ENCODE measurements at regions not wholly inside any gene's neighbourhood (a gene's known extent, or its start where the extent isn't known, plus 50 kb on each side); places are given as distances from the start of the nearest gene placed in this dataset.
"Not testable (repeated sequence)": the region's sequence is repeated elsewhere in the genome, so short reads cannot be mapped to it uniquely, and the experiment has no call there.

DNA sequence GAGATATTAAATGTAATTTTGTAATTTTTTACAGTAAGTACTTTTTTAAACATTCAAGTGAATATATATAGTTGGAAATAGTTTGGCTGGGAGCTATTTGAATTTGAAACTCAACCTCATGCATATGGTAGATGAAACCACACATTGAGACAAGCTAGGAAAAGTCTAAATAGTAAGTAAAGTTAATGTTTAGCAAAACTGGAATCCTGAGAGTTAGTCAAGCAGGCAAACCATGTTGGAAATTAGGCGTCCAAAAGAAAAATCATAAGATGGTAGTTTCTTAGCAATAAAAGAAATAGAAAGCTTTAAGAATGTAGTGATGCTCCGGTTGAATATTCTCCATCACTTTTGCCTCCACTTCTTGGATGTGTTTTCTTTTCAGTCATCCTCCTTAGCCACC, 657.1 kb upstream of the CDH10 start:
- TF ChIP-seq, protein P1, sequence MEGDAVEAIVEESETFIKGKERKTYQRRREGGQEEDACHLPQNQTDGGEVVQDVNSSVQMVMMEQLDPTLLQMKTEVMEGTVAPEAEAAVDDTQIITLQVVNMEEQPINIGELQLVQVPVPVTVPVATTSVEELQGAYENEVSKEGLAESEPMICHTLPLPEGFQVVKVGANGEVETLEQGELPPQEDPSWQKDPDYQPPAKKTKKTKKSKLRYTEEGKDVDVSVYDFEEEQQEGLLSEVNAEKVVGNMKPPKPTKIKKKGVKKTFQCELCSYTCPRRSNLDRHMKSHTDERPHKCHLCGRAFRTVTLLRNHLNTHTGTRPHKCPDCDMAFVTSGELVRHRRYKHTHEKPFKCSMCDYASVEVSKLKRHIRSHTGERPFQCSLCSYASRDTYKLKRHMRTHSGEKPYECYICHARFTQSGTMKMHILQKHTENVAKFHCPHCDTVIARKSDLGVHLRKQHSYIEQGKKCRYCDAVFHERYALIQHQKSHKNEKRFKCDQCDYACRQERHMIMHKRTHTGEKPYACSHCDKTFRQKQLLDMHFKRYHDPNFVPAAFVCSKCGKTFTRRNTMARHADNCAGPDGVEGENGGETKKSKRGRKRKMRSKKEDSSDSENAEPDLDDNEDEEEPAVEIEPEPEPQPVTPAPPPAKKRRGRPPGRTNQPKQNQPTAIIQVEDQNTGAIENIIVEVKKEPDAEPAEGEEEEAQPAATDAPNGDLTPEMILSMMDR (conservative IDR thresholded peaks at IDR 0.05; ENCODE audit: low read depth, low read length) = no peak
- H3K4me3 ChIP-seq (ENCODE audit: low read depth, low read length) = no peak overlapping the region
- no peak for DNase-seq (ENCODE audit: low read depth)

DNA sequence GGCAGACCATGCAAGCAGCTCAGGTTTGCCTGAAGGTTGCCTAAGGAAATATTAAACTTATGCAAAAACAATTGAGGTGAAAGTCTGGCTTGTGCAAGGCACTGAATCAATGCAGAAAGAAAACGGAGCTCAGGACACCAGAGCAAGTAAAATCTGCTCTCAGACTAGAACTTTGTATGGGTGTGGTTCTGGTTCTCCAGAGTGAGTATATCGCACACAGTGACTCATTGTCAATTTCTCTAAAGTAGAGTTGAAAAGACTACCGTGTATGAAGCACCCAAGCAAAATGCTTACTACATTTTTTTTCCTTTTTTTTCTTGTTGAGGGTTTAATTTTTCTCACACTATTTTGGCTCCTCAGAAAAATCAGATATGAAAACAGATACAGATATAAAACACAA, 650.3 kb upstream of the CDH10 start:
- H3K4me3 ChIP-seq (ENCODE audit: low read depth, low read length) = no peak overlapping the region
- DNase-seq (ENCODE audit: low read depth) = no peak
- TF ChIP-seq, protein P1 (conservative IDR thresholded peaks at IDR 0.05; ENCODE audit: low read depth, low read length) = no peak

DNA sequence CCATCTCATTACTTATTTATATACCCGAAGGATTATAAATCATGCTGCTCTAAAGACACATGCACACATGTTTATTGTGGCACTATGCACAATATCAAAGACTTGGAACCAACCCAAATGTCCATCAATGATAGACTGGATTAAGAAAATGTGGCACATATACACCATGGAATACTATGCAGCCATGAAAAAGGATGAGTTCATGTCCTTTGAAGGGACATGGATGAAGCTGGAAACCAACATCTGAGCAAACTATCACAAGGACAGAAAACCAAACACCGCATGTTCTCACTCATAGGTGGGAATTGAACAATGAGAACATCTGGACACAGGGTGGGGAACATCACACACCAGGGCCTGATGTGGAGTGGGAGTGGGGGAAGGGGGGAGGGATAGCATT, 645.0 kb upstream of the CDH10 start:
- H3K4me3 ChIP-seq (ENCODE audit: low read depth, low read length); DNase-seq (ENCODE audit: low read depth): not testable (repeated sequence)

DNA sequence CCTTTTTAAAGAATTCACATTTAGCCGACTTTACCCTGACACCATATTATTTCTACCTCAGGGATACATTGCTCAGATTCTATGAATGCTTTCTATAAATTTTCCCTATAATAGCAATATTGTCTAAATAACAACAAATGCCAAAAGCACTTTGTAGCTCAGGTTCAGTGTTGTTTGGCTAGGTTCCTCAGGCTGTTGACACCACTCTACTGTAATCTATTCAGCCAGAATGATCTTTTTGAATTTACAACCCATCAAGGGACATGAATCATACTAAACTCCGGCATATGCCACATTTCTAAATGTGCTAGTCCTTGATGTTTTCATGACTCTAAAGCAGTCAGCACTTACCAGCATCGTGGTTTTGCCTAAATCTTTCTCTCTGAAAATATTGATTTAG, 641.5 kb upstream of the CDH10 start:
- H3K4me3 ChIP-seq (ENCODE audit: low read depth, low read length) = no peak overlapping the region
- TF ChIP-seq, protein P1 (conservative IDR thresholded peaks at IDR 0.05; ENCODE audit: low read depth, low read length) = no peak

DNA sequence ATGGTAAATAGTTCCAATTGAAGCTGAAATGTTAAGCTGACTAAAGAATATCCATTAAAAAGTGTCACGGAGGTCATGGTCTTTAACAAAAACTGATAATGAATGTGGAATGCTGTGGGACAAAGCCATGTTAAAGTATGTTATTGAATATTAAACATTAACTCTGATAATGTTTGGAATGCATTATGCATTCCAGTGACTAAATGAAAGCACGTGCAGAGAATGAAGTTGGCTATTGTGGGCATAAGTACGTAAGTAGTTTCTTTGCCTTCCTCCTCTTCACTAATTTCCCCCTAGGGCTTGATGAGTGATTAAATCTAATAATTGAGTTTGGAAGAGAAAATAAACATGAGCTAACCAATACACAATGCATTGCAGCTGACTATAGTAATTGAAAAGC, 640.4 kb upstream of the CDH10 start:
- no peak for DNase-seq (ENCODE audit: low read depth)
- no peak overlapping the region for H3K4me3 ChIP-seq (ENCODE audit: low read depth, low read length)
- TF ChIP-seq, protein P1 (conservative IDR thresholded peaks at IDR 0.05; ENCODE audit: low read depth, low read length) = no peak

More for the DNA sequence above, 641.5 kb upstream of the CDH10 start:
- no peak for DNase-seq (ENCODE audit: low read depth)

DNA sequence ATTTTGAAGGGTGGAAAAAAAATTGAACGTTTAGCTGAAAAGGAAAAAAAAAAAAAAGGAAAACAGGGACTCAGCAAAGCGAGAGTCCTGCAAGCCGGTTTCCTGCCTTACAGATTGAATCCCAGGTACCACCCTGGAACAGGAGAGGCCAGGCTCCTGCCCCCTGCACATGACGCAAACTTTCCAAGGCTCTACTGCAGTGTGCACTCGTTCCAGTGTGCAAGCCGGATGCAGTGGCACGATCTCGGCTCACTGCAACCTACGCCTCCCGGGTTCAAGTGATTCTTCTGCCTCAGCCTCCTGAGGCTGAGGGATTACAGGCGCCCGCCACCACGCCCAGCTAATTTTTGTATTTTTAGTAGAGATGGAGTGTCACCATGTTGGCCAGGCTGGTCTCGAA, 618.7 kb upstream of the CDH10 start:
- not testable (repeated sequence) for H3K4me3 ChIP-seq (ENCODE audit: low read depth, low read length); DNase-seq (ENCODE audit: low read depth)

DNA sequence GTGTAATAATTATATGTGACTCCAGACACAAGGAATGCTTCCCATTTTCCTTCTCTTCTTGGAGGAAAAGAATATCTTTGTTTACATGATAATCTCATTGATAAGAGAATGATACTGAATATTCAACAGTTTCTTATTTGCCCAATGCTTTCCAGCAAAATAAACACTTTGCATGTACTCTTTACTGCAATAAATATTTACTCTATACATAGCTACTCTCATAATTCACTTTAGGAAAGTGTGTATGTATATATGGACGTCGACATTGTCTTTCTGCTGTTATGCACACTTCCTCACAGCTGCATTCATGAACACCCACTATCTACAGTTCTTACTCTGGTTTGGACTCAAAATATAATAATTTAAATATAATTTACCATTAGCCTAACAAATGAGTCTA, 617.4 kb upstream of the CDH10 start:
- TF ChIP-seq, protein P1 (conservative IDR thresholded peaks at IDR 0.05; ENCODE audit: low read depth, low read length) = no peak
- no peak overlapping the region for H3K4me3 ChIP-seq (ENCODE audit: low read depth, low read length)
- DNase-seq (ENCODE audit: low read depth) = no peak

DNA sequence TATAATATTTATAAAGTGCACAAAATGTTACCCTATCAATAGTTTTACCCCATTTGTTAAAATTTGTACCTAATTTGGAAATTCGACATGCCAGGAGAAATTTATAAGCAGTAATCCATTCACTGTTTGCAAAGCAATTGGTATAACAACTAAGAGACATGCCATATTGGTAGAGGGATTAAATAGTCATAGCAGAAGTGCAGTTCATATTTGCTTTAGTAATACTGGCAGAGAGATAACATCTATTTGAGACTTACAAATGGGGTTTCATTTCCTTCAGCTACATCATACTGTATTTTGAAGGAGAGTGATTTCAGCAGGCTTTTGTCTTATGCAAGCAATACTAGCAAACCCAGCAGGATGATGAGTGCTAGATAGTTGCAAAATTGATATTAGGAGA, 610.4 kb upstream of the CDH10 start:
- no peak for DNase-seq (ENCODE audit: low read depth)
- TF ChIP-seq, protein P1 (conservative IDR thresholded peaks at IDR 0.05; ENCODE audit: low read depth, low read length) = no peak
- H3K4me3 ChIP-seq (ENCODE audit: low read depth, low read length) = no peak overlapping the region
